HG03439 (cell line): ENCODE measurements at regions not wholly inside any gene's neighbourhood (a gene's known extent, or its start where the extent isn't known, plus 50 kb on each side); places are given as distances from the start of the nearest gene placed in this dataset.

Experiments used
- ATAC-seq: cut with Tn5 transposase; IDR thresholded peaks from one replicate; pipeline ENCODE4 v1.9.1; 2021; ENCODE audit warnings: mild to moderate bottlenecking, moderate library complexity; ENCODE audit not compliant: unreplicated experiment

DNA sequence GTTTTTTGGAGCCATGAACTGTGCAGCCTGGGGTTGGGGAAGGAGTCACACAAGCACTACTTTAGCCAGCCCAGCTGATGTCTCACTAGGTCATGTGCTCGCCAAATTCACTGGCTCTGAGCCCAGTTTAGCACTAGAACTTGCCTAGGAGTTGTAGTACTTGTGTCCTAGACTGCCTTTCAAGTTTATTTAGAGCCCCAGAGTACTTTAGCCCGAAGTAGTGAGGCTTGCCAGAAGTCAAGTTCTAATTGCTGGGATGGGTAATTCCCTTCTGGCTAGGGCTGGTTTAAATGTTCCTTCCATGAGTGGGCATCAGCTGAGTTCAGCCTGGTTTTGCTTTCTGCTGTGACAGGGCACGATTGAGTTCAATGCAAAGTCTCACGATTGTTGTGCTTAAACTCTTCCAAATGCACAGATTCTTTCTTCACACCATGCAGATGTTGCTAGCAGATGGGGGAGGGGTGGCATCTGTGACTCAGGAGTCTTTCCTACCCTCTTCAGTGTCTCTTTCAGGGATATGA is 228.2 kb upstream of the ZPLD1 start:
- ATAC-seq: no peak

DNA sequence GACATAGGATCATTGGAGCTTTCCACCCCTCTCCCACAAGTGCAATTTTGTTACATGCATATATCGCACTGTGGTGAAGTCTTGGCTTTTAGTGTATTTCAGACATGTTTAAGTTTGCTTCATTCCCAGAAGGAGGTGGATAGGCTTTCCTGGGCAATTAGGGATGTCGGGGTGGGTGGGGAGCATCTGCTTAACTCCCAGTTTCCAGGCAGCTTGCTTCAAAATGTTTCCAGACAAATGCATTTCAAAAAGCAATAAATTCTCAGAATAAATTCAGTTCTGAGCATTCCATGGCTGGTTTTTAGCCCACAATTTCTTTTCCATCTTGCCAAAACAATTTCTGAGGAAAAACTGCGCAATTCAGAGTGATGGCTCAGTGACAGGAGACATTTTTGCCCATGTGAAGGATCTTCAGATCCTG is 227.7 kb upstream of the ZPLD1 start:
- no peak for ATAC-seq

DNA sequence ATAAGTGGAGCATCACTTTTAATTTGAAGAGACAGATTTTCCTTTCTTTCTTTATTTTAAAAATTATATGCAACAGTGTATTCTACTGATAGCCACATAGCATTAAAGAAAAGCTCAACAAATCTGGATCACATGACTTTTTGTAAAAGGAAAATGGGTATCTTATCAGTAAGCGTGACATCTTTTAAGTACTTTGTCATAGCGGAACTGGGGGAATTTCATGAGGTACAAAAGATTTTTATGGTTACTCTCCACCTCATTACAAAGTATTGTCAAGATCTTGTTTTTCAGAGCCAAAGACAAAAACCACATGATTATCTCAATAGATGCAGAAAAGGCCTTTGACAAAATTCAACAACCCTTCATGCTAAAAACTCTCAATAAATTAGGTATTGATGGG is 219.6 kb upstream of the ZPLD1 start:
- ATAC-seq: no peak

DNA sequence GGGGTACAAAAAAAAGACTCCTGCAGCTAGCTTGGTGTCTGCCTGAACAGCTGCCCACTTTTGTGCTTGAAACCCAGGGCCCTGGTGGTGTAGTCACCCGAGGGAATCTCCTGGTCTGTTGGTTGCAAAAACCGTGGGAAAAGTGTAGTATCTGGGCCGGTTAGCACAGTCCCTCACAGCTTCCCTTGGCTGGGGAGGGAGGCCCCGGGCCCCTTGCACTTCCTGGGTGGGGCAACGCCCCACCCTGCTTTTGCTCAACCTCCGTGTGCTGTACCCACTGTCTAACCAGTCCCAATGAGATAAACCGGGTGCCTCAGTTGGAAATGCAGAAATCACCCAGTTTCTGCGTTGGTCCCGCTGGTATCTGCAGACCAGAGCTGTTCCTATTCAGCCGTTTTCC is 211.7 kb upstream of the ZPLD1 start:
- ATAC-seq: no peak

DNA sequence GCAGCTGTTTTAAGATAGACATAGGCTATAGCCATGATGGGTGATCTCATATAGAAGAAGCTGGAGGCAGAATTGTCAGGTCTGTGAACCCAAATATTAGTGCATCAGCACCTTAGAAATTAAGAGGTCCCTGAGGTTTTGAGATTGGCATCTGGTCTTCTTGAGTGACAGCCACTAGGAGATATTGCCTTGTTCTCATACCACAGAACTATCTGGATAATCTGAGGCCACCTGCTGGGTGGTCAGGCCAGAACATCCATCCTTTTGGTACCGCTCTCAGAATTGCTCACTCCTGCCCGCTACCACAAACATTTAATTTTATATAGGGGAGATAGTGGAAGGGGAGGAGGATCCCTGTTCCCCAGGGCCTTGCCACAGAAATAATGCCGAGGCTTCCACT is 210.6 kb upstream of the ZPLD1 start:
- no peak for ATAC-seq

DNA sequence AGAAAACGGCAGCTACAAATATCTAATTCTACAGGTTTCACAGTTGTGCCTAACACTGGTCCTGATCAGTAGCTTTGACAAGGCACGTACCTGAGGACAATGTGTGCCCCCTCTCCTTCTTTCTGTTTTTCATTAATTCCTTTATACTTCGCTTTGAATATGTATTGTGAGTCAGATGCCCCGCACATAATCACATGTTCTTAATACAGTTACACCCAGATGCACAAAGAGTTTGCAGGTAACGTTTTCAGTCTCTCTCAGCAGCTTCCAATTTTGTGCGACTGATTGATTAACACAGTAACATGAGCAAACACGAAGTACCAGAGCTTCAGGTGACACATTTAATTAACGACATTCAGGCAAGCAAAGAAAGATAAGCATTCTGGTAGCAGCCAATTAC is 209.8 kb upstream of the ZPLD1 start:
- ATAC-seq: no peak

DNA sequence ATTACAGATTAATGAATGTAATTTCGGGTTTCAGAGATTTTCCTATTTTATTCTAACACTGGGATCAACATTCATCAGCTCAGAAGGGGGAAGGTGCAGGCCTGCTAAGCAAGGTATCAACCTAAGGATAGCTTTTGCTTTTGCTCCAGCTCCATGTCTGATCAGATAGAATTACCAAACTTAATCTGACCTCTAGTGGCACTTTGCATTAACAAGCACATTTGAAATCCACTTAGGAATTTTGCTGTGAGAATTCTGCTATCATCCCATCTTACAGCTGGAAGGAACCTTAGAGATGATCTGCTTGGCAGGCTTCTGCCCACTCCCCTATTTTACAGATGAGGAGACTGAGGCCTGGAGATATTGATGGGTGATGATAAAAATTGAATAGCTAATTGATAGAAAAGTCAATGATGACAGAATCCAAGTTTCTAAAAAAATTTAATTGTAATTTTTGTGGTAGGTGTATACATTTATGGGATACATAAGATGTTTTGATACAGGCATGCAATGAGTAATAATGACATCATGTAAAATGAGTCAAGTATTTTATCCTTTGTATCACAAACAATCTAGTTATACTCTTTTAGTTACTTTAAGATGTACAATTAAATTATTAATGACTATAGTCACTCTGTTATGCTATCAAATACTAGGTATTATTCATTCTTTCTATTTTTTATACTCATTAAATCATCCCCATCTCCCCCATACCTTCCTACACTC is 209.2 kb upstream of the ZPLD1 start:
- peak; percentile 50 for ATAC-seq

DNA sequence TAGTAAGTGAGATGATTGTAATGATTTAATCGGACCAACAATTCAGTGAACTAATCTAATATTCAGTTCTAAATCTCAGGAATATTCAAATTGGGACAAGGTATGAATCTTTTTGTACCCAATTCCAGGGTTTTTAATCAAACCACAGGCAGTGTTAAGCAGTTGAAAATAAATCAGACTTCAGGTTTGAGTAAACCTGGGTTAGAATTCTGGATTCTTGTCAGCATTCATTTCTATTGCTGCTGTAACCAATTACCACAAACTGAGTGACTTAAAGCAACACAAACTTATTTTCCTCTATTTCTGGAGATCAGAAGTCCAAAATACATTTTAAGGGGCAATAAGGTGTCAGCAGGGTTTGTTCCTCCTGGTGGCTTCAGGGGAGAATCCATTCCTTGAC is 208.4 kb upstream of the ZPLD1 start:
- no peak for ATAC-seq

DNA sequence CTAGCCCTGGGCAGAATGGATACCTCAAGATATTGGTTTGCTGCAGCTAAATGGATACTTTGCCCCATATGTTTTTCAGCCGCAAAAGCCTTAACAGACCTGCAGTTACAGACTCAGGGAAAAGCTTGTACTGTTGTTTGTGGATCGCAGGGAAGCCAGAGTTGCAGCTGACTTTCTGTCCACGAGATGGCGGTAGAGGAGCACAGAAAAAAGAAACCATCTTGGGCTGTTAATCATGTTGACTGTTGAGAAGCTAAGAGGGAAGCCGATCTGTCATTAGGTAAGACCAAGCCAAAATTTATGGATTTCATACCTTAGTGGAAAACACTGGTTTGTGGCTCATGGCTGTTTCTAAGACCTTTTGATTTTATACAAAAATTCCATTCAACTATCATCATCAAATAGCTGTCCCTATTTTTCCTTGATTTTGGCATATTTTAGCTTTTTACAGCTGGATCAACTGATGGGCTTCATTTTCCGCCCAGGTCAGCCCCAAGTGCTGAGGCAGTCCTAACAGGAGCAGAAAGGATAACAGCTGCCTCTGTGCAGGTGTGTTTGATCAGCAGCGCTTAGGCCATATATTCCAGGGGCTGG is 205.7 kb upstream of the ZPLD1 start:
- ATAC-seq: peak; percentile 69

DNA sequence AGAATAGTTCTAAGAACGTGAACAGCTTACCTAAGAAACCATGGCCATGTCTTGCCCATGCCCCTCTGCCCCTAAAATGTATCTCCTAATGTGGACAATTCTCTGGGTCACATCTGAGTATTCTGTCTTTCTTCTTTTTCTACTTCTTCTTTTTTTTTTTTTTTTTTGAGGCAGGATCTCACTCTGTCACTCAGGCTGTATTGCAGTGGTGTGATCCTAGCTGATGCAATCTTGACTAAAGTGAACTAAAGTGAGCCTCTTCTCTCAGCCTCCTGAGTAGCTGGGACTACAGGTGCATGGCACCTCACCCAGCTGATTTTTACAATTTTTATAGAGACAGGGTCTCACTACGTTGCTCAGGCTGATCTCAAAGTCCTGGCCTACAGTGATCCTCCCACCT is 204.8 kb upstream of the ZPLD1 start:
- no peak for ATAC-seq

DNA sequence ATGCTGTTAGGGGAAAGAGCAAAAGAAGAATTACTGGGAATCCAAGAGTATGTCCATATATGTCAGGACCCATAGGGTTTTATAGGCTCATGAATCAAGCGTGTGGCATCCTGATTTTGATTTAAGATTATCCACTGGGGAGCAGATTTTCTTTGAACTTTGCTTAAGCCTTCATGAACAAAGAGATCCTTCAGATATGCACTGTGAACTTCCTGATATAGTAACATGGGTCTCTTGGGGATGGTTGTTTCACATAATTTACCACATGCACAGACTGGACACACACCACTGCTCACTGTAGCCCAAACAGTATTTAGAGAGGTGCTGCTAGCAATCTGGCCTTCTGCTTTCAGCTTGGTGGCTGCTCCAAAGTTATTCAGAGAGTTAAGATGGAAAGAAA is 200.9 kb upstream of the ZPLD1 start:
- ATAC-seq: peak; percentile 72

DNA sequence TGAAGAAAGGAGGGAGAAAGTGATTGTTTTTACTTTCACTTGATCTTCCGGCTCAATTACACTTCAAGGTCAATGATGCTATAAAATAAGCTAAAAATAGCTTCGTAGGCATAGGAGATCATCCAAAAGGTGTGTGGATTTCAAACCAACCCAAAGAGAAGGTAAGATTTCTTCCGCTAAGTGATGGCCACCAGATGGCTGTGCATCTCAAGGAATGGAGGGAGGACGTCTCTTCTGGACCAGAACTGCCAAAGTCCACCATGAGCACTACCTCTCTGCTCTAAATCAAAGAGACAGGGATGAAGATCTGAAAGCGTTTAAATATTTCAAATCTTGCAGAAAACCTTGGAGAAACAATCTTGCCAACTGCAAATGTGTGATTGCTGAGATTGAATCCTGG is 199.1 kb upstream of the ZPLD1 start:
- no peak for ATAC-seq

DNA sequence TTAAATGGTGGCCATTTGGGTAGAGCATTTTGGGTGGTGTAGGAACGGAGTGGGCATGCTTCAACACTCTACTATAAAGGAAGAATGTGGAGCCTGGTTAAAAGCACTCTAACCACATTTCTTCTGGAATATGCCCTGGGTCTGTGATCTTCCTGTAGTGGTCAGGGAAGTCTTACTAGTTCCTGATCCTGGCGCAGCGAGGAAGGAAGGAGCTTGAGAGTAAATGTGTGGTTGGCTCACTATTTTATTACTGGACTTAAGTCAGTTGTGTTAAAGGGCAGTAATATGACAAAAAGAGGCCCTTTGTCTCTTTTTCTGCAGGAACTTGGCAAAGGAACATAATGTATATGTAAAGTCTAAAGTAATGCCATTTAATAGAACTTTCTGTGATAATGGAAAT is 197.6 kb upstream of the ZPLD1 start:
- no peak for ATAC-seq

DNA sequence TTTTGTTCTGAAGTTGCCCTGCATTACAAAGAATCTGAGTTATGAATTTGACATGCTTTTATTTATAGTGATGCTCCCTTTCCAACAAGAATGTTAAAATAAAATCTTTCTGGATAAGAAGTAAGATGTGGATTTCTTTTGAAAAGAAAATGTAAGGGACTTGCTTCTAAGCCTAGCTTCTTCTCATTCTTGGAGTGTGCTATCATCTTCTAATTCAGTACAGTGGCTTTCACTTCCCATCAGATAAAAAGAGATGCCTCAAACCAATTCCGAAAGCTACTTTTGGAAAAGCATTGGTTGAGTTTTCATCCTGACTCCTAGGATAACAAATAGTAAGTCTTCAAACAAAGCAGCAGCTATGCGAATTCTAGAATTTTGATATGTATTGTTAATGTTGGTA is 197.0 kb upstream of the ZPLD1 start:
- no peak for ATAC-seq

DNA sequence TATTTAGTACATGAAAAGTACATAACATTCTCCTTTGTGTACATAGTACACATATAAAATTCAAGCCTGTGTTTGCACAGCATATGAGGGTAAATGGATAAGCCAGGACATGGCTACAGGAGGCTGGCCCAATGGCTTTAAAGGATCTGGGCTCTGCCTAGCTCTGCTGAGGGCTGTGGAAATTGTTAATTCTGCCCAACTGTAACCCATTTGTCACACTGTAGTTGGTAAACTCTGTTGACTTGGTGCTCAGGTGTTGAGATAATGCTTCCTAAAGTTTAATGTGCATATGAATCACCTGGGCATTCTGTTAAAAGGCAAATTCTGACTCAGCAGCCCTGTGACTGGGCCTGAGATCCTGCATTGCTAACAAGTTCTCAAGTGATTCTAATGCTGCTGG is 196.5 kb upstream of the ZPLD1 start:
- ATAC-seq: no peak

DNA sequence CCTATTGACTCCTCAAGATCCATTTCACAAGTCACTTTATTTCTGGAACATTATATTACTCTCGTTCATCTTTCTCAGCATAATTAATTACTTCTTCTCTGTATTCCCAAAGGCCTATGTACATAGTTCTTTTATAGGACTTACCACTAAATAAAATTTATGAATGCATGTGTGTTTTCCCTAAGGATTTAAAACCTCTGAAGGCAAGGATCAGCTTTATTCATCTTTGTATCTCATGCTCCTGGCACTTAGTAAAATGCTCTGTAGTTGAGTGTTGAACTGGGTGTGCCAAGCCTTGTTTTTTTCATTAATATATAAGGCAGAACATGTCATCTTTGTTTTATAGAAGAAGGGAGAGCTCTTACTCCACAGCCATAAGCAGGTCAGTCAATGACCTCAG is 194.1 kb upstream of the ZPLD1 start:
- no peak for ATAC-seq

DNA sequence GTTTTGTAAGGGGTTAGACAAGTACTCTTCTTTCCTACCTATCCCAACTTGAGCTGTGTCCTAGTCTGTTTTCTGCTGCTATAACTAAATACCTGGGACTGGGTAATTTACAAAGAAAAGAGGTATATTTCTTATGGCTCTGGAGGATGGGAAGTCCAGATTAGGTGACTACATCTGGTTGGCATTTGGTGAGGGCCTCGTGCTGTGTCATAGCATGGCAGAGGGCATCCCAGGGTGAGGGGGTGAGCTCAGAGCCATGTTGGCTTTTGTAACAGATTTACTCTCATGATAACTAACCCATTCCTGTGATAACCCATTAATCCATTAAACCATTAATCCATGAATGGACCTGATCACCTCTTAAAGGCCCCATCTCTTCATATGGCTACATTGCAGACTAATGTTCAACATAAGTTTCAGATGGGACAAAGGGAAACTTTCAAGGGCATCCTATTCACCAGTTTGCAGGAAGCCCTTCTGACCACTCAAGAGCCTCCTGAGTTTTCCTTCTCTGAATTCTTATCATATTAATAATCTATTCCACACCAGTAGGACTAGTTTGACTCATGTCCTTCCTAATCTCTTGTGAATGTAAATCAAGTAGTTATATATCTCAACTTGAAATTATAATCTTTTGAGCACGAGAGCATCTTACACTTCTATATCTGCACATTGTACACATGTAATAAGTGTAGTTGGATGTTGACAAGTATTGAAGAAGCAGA is 185.7 kb upstream of the ZPLD1 start:
- ATAC-seq: no peak

DNA sequence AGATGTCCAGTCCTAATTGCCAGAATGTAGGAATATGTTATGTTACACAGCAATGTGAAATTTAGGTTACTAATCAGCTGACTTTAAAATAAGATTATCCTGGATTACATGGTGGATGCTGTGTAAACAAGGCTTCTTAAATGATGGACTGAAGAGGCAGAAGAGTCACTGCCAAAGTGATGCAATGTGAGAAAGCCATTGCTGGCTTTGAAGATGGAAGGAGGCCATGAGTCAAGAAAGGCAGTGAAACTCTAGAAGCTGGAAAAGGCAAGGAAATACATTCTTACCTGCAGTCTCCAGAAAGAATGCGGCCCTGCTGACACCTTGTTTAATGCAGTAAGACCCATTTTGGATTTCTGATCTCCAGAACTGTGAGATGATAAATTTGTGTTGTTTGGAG is 179.1 kb upstream of the ZPLD1 start:
- ATAC-seq: no peak

DNA sequence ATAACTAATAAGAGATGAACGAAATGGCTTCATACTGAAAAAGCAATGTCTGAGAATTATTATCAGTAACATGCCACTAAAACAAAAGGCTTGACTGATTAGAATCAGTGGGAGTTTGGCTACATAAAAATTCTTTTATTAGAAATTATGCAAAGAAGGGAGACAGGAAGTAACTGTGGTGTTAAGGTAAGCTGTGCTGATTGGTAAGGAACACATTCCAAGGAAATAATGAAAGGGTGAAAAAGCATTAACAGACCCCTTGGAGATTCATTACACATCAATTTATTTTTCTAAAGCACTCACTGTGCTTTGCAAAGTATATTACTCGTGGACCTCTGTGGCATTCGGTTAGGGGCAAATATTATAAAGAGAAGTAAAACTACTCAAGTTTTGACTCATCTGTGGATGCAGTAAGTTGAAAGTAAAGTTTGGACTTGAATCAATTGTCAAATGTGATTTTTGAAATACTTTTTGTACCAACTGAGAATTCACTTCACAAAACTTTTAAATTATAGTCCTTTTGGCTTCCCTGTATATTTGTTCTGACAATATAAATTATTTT is 176.1 kb upstream of the ZPLD1 start:
- ATAC-seq: peak; percentile 83

DNA sequence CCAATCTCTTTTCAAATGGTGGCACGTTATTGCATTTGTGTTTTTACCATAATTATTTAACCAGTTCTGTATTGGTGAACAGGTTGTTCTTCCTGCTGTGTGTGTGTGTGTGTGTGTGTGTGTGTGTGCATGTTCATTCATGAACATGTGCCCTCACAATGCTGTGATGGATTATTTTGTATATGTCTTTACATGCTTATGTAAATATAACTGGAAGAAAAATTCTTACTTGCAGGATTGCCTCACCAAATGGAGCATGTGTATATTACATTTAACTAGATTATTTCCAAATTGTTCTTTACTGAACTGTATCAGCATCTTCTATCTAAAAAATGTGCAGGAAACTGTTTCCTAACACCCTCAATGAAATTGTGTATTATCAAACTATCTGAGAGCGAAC is 175.2 kb upstream of the ZPLD1 start:
- no peak for ATAC-seq

DNA sequence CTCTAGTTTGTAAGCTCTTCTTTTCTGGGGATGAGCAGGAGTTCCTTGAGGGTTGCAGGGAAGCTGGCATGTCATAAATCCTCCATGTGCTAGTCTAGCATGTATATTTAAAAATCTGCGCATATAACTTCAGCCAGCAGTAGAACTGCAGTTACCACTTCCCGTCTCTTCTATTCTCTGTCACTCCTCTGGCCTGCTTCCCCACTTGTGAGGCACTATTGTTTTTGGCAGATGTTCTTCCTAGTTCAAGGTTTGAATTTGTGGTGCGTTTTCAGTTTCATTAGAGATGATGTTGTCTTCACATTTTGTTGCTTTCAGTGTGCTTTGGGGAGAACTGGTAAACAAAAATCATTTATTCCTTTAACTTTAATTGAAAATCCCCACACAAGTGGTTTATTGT is 169.1 kb upstream of the ZPLD1 start:
- ATAC-seq: no peak

DNA sequence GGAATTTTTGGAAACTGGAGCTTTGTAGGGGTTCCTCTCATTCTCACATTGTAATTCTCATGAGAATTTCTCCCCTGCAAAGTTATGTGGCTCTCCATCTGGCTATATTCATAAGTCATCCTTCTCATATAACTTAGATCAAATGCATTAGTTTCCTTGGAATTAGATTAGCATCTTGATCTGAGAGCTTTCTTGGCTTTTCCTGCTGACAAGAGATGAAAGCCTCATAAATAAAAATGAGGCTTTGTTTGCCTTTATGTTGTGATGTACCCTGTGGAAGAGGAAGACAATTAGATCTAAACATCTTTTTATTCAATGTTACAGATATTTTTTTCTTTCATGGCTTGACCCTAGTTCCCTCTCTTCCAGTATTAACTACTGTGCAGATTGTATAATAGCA is 165.4 kb upstream of the ZPLD1 start:
- ATAC-seq: no peak
